HCT116 (cell line): ENCODE measurements at regions not wholly inside any gene's neighbourhood (a gene's known extent, or its start where the extent isn't known, plus 50 kb on each side); places are given as distances from the start of the nearest gene placed in this dataset.

Source experiments
- ATAC-seq: fragments of 200-7000 bp; cut with Tn5 transposase; 2 replicates; pipeline ENCODE4 v1.9.1; 2020; ENCODE audit warnings: mild to moderate bottlenecking, moderate library complexity
- BruUV-seq: library from RNA; stranded (reverse); fragments of 400-500 nt; replicated peaks from 2 replicates; lab custom pipeline; 2021; lab: Mats Ljungman, UMichigan
- CTCF ChIA-PET: fragments of 300-600 bp; sonication (Branson Sonifier 250); formaldehyde crosslinking; loops from one replicate; lab custom pipeline; 2021; ENCODE audit warnings: antibody characterized with exemption; lab: Charles Lee
- POLR2A ChIA-PET: fragments of 300-600, 350-600 bp; sonication (Branson Sonifier 250); formaldehyde crosslinking; loops from one replicate; lab custom pipeline; 2021; ENCODE audit warnings: antibody characterized with exemption; lab: Charles Lee
- RAD21 ChIA-PET, 2 experiments: fragments of 300-600 bp; sonication (Branson Sonifier 250); formaldehyde crosslinking; loops; one replicate each; lab custom pipeline; 2023; ENCODE audit warnings: low total read pairs in 2 of 2; ENCODE audit not compliant: uncharacterized antibody in 2 of 2, unreplicated experiment in 2 of 2, low non-redundant PET in 1 of 2; lab: Charles Lee
- DNase-seq: peaks from one replicate; pipeline ENCODE4 v3.0.0-alpha.2; 2010; ENCODE audit warnings: low read depth, low spot score
- H2AFZ ChIP-seq: fragments of 200-600 bp; shearing (Covaris generic), sonication (generic); 2 replicates; pipeline ENCODE4 v1.6.1; 2017; ENCODE audit warnings: low read depth, mixed run types, mixed read lengths, antibody characterized with exemption, low read length; ENCODE audit not compliant: poor library complexity, severe bottlenecking
- H3K27ac ChIP-seq: 2 replicates; pipeline ENCODE4 v1.5.1; 2012; ENCODE audit warnings: low read depth, low read length
- H3K27me3 ChIP-seq: fragments of 200-600 bp; sonication (generic); 2 replicates; pipeline ENCODE4 v1.6.1; 2016; ENCODE audit warnings: mixed run types, low read length, mixed read lengths; ENCODE audit not compliant: insufficient read depth
- H3K36me3 ChIP-seq, 2 experiments: fragments of 200-500 bp in 1 of 2; fragments of 200-600 bp in 1 of 2; sonication (Bioruptor generic) in 1 of 2; sonication (generic) in 1 of 2; 2 replicates each; pipeline versions ENCODE4 v1.5.1 to v1.6.1; 2014 to 2016; ENCODE audit warnings: low read length in 2 of 2, inconsistent platforms in 1 of 2, mixed read lengths in 1 of 2, mixed run types in 1 of 2; ENCODE audit not compliant: insufficient read depth in 2 of 2, control insufficient read depth in 1 of 2
- H3K4me1 ChIP-seq, 2 experiments: fragments of 200-600 bp in 1 of 2; sonication (generic) in 1 of 2; 2 replicates each; pipeline versions ENCODE4 v1.5.1 to v1.6.1; 2012 to 2017; ENCODE audit warnings: low read length in 2 of 2, inconsistent platforms in 1 of 2, mild to moderate bottlenecking in 1 of 2, mixed read lengths in 1 of 2, mixed run types in 1 of 2, moderate library complexity in 1 of 2; ENCODE audit not compliant: insufficient read depth in 2 of 2, control insufficient read depth in 1 of 2
- H3K4me2 ChIP-seq: fragments of 200-600 bp; sonication (generic); 2 replicates; pipeline ENCODE4 v1.6.1; 2017; ENCODE audit warnings: mixed run types, low read length, mixed read lengths
- H3K4me3 ChIP-seq, 2 experiments: fragments of 200-600 bp in 1 of 2; sonication (generic) in 1 of 2; replicated peaks in 1 of 2; 2 replicates each; pipeline ENCODE4 v1.5.1; 2011 to 2016; ENCODE audit warnings: low read length in 2 of 2, control low read depth in 1 of 2, low read depth in 1 of 2, mild to moderate bottlenecking in 1 of 2, mixed read lengths in 1 of 2, mixed run types in 1 of 2
- H3K79me2 ChIP-seq: fragments of 200-600 bp; sonication (generic); 2 replicates; pipeline ENCODE4 v1.6.1; 2017; ENCODE audit warnings: mild to moderate bottlenecking, mixed run types, low read length, moderate library complexity, mixed read lengths; ENCODE audit not compliant: insufficient read depth
- H3K9ac ChIP-seq: fragments of 200-600 bp; sonication (generic); 2 replicates; pipeline ENCODE4 v1.6.1; 2016; ENCODE audit warnings: low read length, mixed read lengths
- H3K9me2 ChIP-seq: fragments of 200-600 bp; sonication (generic), shearing (Covaris generic); 2 replicates; pipeline ENCODE4 v1.6.1; 2017; ENCODE audit warnings: mixed run types, mild to moderate bottlenecking, moderate library complexity; ENCODE audit not compliant: insufficient read depth
- H3K9me3 ChIP-seq, 2 experiments: fragments of 200-500 bp in 1 of 2; fragments of 200-600 bp in 1 of 2; sonication (Bioruptor generic) in 1 of 2; sonication (generic) in 1 of 2; 2 replicates each; pipeline ENCODE4 v1.6.1; 2014 to 2017; ENCODE audit warnings: low read length in 2 of 2, mixed read lengths in 2 of 2, inconsistent platforms in 1 of 2, low read depth in 1 of 2, mild to moderate bottlenecking in 1 of 2, mixed run types in 1 of 2, moderate library complexity in 1 of 2; ENCODE audit not compliant: control insufficient read depth in 1 of 2, insufficient read depth in 1 of 2
- H4K20me1 ChIP-seq: fragments of 200-600 bp; sonication (generic), shearing (Covaris generic); 2 replicates; pipeline ENCODE4 v1.6.1; 2017; ENCODE audit warnings: mixed run types, mild to moderate bottlenecking, moderate library complexity; ENCODE audit not compliant: insufficient read depth
- CEBPB ChIP-seq: IDR thresholded peaks from 2 replicates; pipeline ENCODE4 v1.6.1; 2012; ENCODE audit warnings: low read depth
- CTCF ChIP-seq, 3 experiments: fragments of 200-600 bp in 1 of 3; sonication (generic) in 1 of 3; IDR thresholded peaks in 2 of 3; conservative IDR thresholded peaks in 1 of 3; 2 replicates each; pipeline ENCODE4 v1.5.1; 2012 to 2017; ENCODE audit warnings: low read depth in 2 of 3, low read length in 2 of 3, antibody characterized with exemption in 1 of 3, borderline replicate concordance in 1 of 3, control low read depth in 1 of 3, mild to moderate bottlenecking in 1 of 3, mixed read lengths in 1 of 3, mixed run types in 1 of 3, moderate library complexity in 1 of 3; ENCODE audit not compliant: insufficient read depth in 1 of 3
- EZH2phosphoT487 ChIP-seq: fragments of 200-600 bp; IDR thresholded peaks from 2 replicates; pipeline ENCODE4 v1.6.1; 2018; ENCODE audit warnings: antibody characterized with exemption, borderline replicate concordance
- intact Hi-C: fragments of 100-400 bp; cut with micrococcal nuclease; formaldehyde crosslinking; loops from 2 replicates; pipeline ENCODE4 v1.10.0; 2022

DNA sequence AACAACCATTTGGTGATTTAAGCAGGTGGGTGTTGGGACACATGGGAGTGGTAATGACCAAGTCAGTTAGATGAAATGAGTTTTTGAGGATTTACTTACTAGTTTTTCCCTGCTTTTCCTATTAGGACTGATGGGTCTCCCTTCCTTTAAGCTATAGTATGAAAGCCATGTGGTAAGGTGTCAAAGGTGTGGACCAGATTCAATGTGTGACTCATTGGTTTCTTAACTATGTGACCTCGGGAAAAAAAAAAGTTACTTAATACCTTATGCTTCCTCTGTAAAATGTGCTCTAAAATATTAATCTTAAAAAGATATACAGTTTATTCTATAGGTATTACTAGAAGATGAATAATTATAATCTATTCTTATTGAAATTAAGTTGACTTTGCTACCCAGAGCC, 93.7 kb downstream of the DUSP10 start:
- Histone ChIP-seq H3K4me2 (no peak overlapping the region), H3K9me2 (no peaks in the 10 kb centered on the region), H3K9ac (no peak overlapping the region), H3K36me3 (no peaks in the 10 kb centered on the region), H3K9me3 (no peaks in the 10 kb centered on the region), H3K27ac (no peak overlapping the region), H2AFZ (no peak overlapping the region), H3K79me2 (no peaks in the 10 kb centered on the region), H4K20me1 (no peaks in the 10 kb centered on the region), H3K4me3 (no peak overlapping the region), H3K4me1 (no peaks in the 10 kb centered on the region), H3K27me3 (no peaks in the 10 kb centered on the region)
- BruUV-seq: no TSS peak
- intact Hi-C loops: no loop called here
- DNase-seq: no peak
- ChIA-PET RAD21 (no interaction called here), CTCF (no interaction called here), POLR2A (no interaction called here)
- ATAC-seq: no peak
- TF ChIP-seq CEBPB (no peak), CTCF (IDR thresholded peaks at IDR 0.05 in 2 of 3, conservative IDR thresholded peaks at IDR 0.05 in 1 of 3; ENCODE audit: borderline replicate concordance in 1 of 3, insufficient read depth in 1 of 3, low read depth in 2 of 3, low read length in 2 of 3) (no peak), EZH2phosphoT487 (no peak)
